K562 (cell line): ENCODE measurements at regions not wholly inside any gene's neighbourhood (a gene's known extent, or its start where the extent isn't known, plus 50 kb on each side); places are given as distances from the start of the nearest gene placed in this dataset.

Experiments
- ATAC-seq: fragments of 200-7000 bp; cut with Tn5 transposase; 3 replicates; pipeline ENCODE4 v1.9.1; 2020; ENCODE audit warnings: moderate library complexity
- BruUV-seq: library from RNA; stranded (reverse); fragments of 400-500 nt; replicated peaks from 2 replicates; lab custom pipeline; 2021; lab: Mats Ljungman, UMichigan
- CTCF ChIA-PET: fragments of 300-600 bp; formaldehyde crosslinking; extraction: SDS; loops from one replicate; lab custom pipeline; 2021; ENCODE audit warnings: low intra/inter-chr PET ratio; lab: Yijun Ruan, JAX
- POLR2A ChIA-PET: fragments of 300-600, 350-650 bp; sonication (Branson Sonifier 250); formaldehyde crosslinking; extraction: SDS; loops from one replicate; lab custom pipeline; 2021; ENCODE audit warnings: antibody characterized with exemption, inconsistent platforms; lab: Yijun Ruan, JAX
- DNase-seq, 4 experiments: peaks; one replicate each; pipeline versions ENCODE4 v3.0.0 to v3.0.0-alpha.2; 2011 to 2018; ENCODE audit warnings: low spot score in 3 of 4, mixed read lengths in 3 of 4; ENCODE audit errors: extremely low read depth in 1 of 4
- FAIRE-seq: peaks from 2 replicates; lab custom pipeline; 2011; peaks lifted over from hg19 to GRCh38; lab: Jason Lieb, UNC
- H2AFZ ChIP-seq: 2 replicates; pipeline ENCODE4 v1.6.0; 2011; ENCODE audit warnings: low read depth, low read length, control low read depth, inconsistent platforms
- H3K27ac ChIP-seq: fragments of 200-600 bp; 3 replicates; pipeline ENCODE4 v1.8.0; 2011; ENCODE audit warnings: low read depth, mild to moderate bottlenecking, control low read depth, inconsistent platforms, low read length, moderate library complexity, mixed read lengths; ENCODE audit errors: extremely low read depth
- H3K27me3 ChIP-seq, 2 experiments: fragments of 300-600 bp in 1 of 2; 2 replicates in 1 of 2; 3 replicates in 1 of 2; pipeline versions ENCODE4 v1.6.0 to v1.8.0; 2011; ENCODE audit warnings: inconsistent platforms in 2 of 2, low read length in 2 of 2, mild to moderate bottlenecking in 1 of 2, mixed read lengths in 1 of 2, moderate library complexity in 1 of 2; ENCODE audit not compliant: control insufficient read depth in 2 of 2, insufficient read depth in 2 of 2
- H3K36me3 ChIP-seq: fragments of 300-600 bp; 3 replicates; pipeline ENCODE4 v1.8.0; 2011; ENCODE audit warnings: mild to moderate bottlenecking, low read length, inconsistent platforms; ENCODE audit not compliant: control insufficient read depth, insufficient read depth
- H3K4me1 ChIP-seq, 2 experiments: fragments of 200-600 bp in 1 of 2; replicated peaks in 1 of 2; 2 replicates in 1 of 2; 3 replicates in 1 of 2; pipeline versions ENCODE4 v1.5.1 to v1.8.0; 2011; ENCODE audit warnings: inconsistent platforms in 2 of 2, low read length in 2 of 2, mild to moderate bottlenecking in 1 of 2, mixed read lengths in 1 of 2, moderate library complexity in 1 of 2; ENCODE audit not compliant: control insufficient read depth in 2 of 2, insufficient read depth in 2 of 2
- H3K4me2 ChIP-seq: 2 replicates; pipeline ENCODE4 v1.6.1; 2011; ENCODE audit warnings: low read length, control low read depth, inconsistent platforms, mixed read lengths; ENCODE audit not compliant: insufficient read depth
- H3K4me3 ChIP-seq: fragments of 200-600 bp; sonication (generic), shearing (Covaris generic); 2 replicates; pipeline ENCODE4 v1.5.1; 2016; ENCODE audit warnings: control low read depth, inconsistent platforms
- H3K79me2 ChIP-seq: fragments of 200-600 bp; 3 replicates; pipeline ENCODE4 v1.8.0; 2011; ENCODE audit warnings: low read length, inconsistent platforms; ENCODE audit not compliant: control insufficient read depth, insufficient read depth
- H3K9ac ChIP-seq, 2 experiments: 2 replicates each; pipeline versions ENCODE4 v1.6.0 to v1.6.1; 2011; ENCODE audit warnings: low read depth in 2 of 2, low read length in 2 of 2, control low read depth in 1 of 2, inconsistent platforms in 1 of 2, mild to moderate bottlenecking in 1 of 2, mixed read lengths in 1 of 2; ENCODE audit not compliant: insufficient read depth in 1 of 2
- H3K9me1 ChIP-seq: one replicate; pipeline ENCODE4 v1.6.0; 2011; ENCODE audit warnings: inconsistent platforms, mild to moderate bottlenecking, low read length, moderate library complexity; ENCODE audit not compliant: control insufficient read depth, insufficient read depth
- H3K9me3 ChIP-seq: replicated peaks from 2 replicates; pipeline ENCODE4 v1.5.1; 2011; ENCODE audit warnings: low read depth, low read length, inconsistent platforms; ENCODE audit not compliant: control insufficient read depth, insufficient read depth
- H4K20me1 ChIP-seq: replicated peaks from 2 replicates; pipeline ENCODE4 v1.6.1; 2011; ENCODE audit warnings: low read length, inconsistent platforms, mixed read lengths; ENCODE audit not compliant: control insufficient read depth, insufficient read depth
- CBFA2T3 ChIP-seq: fragments of 450-650 bp; IDR thresholded peaks from 2 replicates; pipeline ENCODE4 v1.6.1; 2017
- HDAC2 ChIP-seq: fragments of 450-650 bp; IDR thresholded peaks from 2 replicates; pipeline ENCODE4 v1.6.1; 2016; ENCODE audit warnings: mild to moderate bottlenecking
- KDM1A ChIP-seq, 2 experiments: fragments of 450-650 bp; IDR thresholded peaks; 2 replicates each; pipeline ENCODE4 v1.6.1; 2016; ENCODE audit warnings: mild to moderate bottlenecking in 2 of 2
- RCOR1 ChIP-seq, 2 experiments: IDR thresholded peaks; 2 replicates each; pipeline ENCODE4 v1.6.1; 2012; ENCODE audit warnings: low read depth in 2 of 2, low read length in 2 of 2, borderline replicate concordance in 1 of 2, improper control_type of control experiment in 1 of 2
- WGBS: fragments of 100-300 bp; shearing (Covaris generic); methylation state at CpG from one replicate; pipeline ENCODE4 v1.1.6; 2016; ENCODE audit warnings: low coverage, mixed read lengths; ENCODE audit not compliant: insufficient coverage; ENCODE audit errors: missing lambda C conversion rate; 5-methylcytosine and 5-hydroxymethylcytosine counted together
- in situ Hi-C: fragments of 300-500 bp; cut with MboI; formaldehyde crosslinking; loops from 4 replicates; pipeline ENCODE4 v1.15.0; 2018; ENCODE audit warnings: inconsistent platforms, mixed read lengths
- intact Hi-C: fragments of 100-400 bp; cut with micrococcal nuclease; formaldehyde crosslinking; loops from 2 replicates; pipeline ENCODE4 v1.14.2; 2022
- TF ChIP-seq, protein P1 (sequence below): sonication (generic); formaldehyde crosslinking; IDR thresholded peaks from 2 replicates; pipeline ENCODE4 v1.4.0; 2020; ENCODE audit warnings: mild to moderate bottlenecking, missing genetic modification reagents
- TF ChIP-seq, protein P2 (sequence below): sonication (generic); formaldehyde crosslinking; IDR thresholded peaks from 2 replicates; pipeline ENCODE4 v1.8.1; 2023; ENCODE audit warnings: mild to moderate bottlenecking, missing genetic modification reagents

DNA sequence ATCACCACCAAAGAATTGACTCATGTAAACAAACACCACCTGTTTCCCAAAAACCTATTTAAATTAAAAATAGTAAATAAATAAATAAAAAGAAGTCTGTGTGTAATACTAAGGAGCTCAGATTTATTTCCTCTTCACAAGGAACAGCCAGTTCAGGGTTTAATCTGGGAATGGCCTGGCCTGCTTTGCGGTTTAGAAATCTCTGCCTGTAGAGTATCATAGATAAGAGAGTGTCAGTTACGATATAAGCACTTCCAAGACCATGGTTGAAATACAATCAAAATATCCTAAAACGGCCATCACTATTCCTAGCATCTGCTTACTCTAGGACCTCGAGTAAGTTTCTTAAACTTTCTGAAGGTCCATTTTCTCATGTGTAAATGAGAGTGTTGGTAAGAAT lies 274.4 kb downstream of the PLPP3 start:
- no TSS peak for BruUV-seq
- Histone ChIP-seq H3K36me3 (no peaks in the 10 kb centered on the region), H3K4me1 (no peaks in the 10 kb centered on the region), H3K9ac (no peak overlapping the region), H3K79me2 (no peaks in the 10 kb centered on the region), H3K27ac (no peak overlapping the region), H2AFZ (no peak overlapping the region), H3K4me2 (no peak overlapping the region), H4K20me1 (no peaks in the 10 kb centered on the region), H3K4me3 (no peak overlapping the region), H3K9me1 (no peaks in the 10 kb centered on the region), H3K27me3 (no peaks in the 10 kb centered on the region), H3K9me3 (no peaks in the 10 kb centered on the region)
- TF ChIP-seq, protein P1, sequence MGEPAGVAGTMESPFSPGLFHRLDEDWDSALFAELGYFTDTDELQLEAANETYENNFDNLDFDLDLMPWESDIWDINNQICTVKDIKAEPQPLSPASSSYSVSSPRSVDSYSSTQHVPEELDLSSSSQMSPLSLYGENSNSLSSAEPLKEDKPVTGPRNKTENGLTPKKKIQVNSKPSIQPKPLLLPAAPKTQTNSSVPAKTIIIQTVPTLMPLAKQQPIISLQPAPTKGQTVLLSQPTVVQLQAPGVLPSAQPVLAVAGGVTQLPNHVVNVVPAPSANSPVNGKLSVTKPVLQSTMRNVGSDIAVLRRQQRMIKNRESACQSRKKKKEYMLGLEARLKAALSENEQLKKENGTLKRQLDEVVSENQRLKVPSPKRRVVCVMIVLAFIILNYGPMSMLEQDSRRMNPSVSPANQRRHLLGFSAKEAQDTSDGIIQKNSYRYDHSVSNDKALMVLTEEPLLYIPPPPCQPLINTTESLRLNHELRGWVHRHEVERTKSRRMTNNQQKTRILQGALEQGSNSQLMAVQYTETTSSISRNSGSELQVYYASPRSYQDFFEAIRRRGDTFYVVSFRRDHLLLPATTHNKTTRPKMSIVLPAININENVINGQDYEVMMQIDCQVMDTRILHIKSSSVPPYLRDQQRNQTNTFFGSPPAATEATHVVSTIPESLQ (CRISPR knock-in tag): no peak
- TF ChIP-seq RCOR1 (IDR thresholded peaks at IDR 0.05; ENCODE audit: borderline replicate concordance in 1 of 2, low read depth in 2 of 2, low read length in 2 of 2): peak in 1 of 2 experiments; percentile 84; a peak in 3 of 4 replicates
- TF ChIP-seq KDM1A (IDR thresholded peaks at IDR 0.05): peak; percentile 64 to 80
- 0 out of 2 replicates have a peak, but pooled peaks have one; percentile 21 for TF ChIP-seq HDAC2
- TF ChIP-seq, protein P2, sequence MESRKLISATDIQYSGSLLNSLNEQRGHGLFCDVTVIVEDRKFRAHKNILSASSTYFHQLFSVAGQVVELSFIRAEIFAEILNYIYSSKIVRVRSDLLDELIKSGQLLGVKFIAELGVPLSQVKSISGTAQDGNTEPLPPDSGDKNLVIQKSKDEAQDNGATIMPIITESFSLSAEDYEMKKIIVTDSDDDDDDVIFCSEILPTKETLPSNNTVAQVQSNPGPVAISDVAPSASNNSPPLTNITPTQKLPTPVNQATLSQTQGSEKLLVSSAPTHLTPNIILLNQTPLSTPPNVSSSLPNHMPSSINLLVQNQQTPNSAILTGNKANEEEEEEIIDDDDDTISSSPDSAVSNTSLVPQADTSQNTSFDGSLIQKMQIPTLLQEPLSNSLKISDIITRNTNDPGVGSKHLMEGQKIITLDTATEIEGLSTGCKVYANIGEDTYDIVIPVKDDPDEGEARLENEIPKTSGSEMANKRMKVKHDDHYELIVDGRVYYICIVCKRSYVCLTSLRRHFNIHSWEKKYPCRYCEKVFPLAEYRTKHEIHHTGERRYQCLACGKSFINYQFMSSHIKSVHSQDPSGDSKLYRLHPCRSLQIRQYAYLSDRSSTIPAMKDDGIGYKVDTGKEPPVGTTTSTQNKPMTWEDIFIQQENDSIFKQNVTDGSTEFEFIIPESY (CRISPR knock-in tag): no peak
- no peak for TF ChIP-seq CBFA2T3
- FAIRE-seq (no peak), DNase-seq (no peak), ATAC-seq (no peak)
- ChIA-PET CTCF (no interaction called here), POLR2A (no interaction called here)
- intact Hi-C loops: no loop called here
- in situ Hi-C loops: no loop called here
- 0% methylated on average over 4 of the region's 4 CpGs for WGBS
